Fibroblast of lung (primary cell): ENCODE measurements at regions not wholly inside any gene's neighbourhood (a gene's known extent, or its start where the extent isn't known, plus 50 kb on each side); places are given as distances from the start of the nearest gene placed in this dataset.

Source experiments
- EZH2 ChIP-seq: IDR thresholded peaks from 2 replicates; pipeline ENCODE4 v1.5.1; 2012; ENCODE audit warnings: low read length, control low read depth, mild to moderate bottlenecking; ENCODE audit errors: missing control alignments
- TF ChIP-seq, protein P1 (sequence below), 2 donors: IDR thresholded peaks in 1 of 2; conservative IDR thresholded peaks in 1 of 2; 1 replicate in 1 of 2; 2 replicates in 1 of 2; pipeline ENCODE4 v1.5.1; 2011 to 2012; ENCODE audit warnings: low read length in 2 of 2, control low read depth in 1 of 2, inconsistent platforms in 1 of 2, low read depth in 1 of 2, mild to moderate bottlenecking in 1 of 2

DNA sequence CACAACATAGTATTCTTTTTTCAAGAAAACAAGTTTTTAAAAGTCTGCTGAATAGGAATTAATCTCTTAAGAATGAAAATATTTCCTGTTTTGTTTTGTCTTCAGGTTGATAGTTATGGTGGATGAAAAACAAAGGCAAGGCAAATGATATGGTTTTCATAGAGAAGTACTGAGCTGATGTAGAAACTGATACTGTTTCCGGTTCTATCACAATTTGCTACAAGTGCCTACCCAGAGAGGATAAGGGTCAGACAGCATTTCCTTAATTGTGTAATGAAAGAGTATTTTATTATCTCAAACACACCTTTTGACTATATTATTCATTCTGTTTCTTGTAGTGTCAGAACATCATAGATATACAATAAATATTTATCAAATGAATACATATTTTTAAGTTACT is 836.3 kb downstream of the SQOR start:
- TF ChIP-seq, protein P1, sequence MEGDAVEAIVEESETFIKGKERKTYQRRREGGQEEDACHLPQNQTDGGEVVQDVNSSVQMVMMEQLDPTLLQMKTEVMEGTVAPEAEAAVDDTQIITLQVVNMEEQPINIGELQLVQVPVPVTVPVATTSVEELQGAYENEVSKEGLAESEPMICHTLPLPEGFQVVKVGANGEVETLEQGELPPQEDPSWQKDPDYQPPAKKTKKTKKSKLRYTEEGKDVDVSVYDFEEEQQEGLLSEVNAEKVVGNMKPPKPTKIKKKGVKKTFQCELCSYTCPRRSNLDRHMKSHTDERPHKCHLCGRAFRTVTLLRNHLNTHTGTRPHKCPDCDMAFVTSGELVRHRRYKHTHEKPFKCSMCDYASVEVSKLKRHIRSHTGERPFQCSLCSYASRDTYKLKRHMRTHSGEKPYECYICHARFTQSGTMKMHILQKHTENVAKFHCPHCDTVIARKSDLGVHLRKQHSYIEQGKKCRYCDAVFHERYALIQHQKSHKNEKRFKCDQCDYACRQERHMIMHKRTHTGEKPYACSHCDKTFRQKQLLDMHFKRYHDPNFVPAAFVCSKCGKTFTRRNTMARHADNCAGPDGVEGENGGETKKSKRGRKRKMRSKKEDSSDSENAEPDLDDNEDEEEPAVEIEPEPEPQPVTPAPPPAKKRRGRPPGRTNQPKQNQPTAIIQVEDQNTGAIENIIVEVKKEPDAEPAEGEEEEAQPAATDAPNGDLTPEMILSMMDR (conservative IDR thresholded peaks at IDR 0.05 in 1 of 2, IDR thresholded peaks at IDR 0.05 in 1 of 2; ENCODE audit: low read depth in 1 of 2, low read length in 2 of 2): no peak
- no peak for TF ChIP-seq EZH2
